Endothelial cell of umbilical vein (primary cell): ENCODE measurements at regions not wholly inside any gene's neighbourhood (a gene's known extent, or its start where the extent isn't known, plus 50 kb on each side); places are given as distances from the start of the nearest gene placed in this dataset.

Source experiments
- BruUV-seq: library from RNA; stranded (reverse); fragments of 400-500 nt; replicated peaks from 2 replicates; lab custom pipeline; 2021; lab: Mats Ljungman, UMichigan
- CTCF ChIA-PET: fragments of 300-600, 350-600 bp; sonication (Branson Sonifier 250); formaldehyde crosslinking; loops from one replicate; lab custom pipeline; 2021; ENCODE audit warnings: antibody characterized with exemption, inconsistent platforms; lab: Charles Lee
- POLR2A ChIA-PET: fragments of 300-600, 350-600 bp; sonication (Branson Sonifier 250); formaldehyde crosslinking; loops from one replicate; lab custom pipeline; 2021; ENCODE audit warnings: antibody characterized with exemption, inconsistent platforms; lab: Charles Lee
- DNase-seq: peaks from one replicate; pipeline ENCODE4 v3.0.0-alpha.2; 2011; ENCODE audit warnings: low read depth, low spot score
- FAIRE-seq: peaks from 2 replicates; lab custom pipeline; 2011; peaks lifted over from hg19 to GRCh38; lab: Jason Lieb, UNC
- H2AFZ ChIP-seq: 2 replicates; pipeline ENCODE4 v1.6.0; 2012; ENCODE audit warnings: low read depth, low read length, control low read depth, inconsistent platforms
- H3K27ac ChIP-seq: 2 replicates; pipeline ENCODE4 v1.5.1; 2011; ENCODE audit warnings: low read depth, mild to moderate bottlenecking, control low read depth, low read length, moderate library complexity; ENCODE audit not compliant: insufficient read depth
- H3K27me3 ChIP-seq, 2 experiments: 2 replicates each; pipeline versions ENCODE4 v1.6.0 to v1.6.1; 2011; ENCODE audit warnings: low read length in 2 of 2, mixed read lengths in 1 of 2; ENCODE audit not compliant: control insufficient read depth in 2 of 2, insufficient read depth in 2 of 2
- H3K36me3 ChIP-seq, 2 experiments: 2 replicates in 1 of 2; 3 replicates in 1 of 2; pipeline ENCODE4 v1.5.1; 2011; ENCODE audit warnings: low read length in 2 of 2, mild to moderate bottlenecking in 1 of 2, moderate library complexity in 1 of 2; ENCODE audit not compliant: control insufficient read depth in 2 of 2, insufficient read depth in 2 of 2; ENCODE audit errors: extremely low read depth in 1 of 2
- H3K4me1 ChIP-seq: 3 replicates; pipeline ENCODE4 v1.5.1; 2011; ENCODE audit warnings: mild to moderate bottlenecking, low read length; ENCODE audit not compliant: control insufficient read depth, insufficient read depth; ENCODE audit errors: extremely low read depth
- H3K4me2 ChIP-seq: 2 replicates; pipeline ENCODE4 v1.6.1; 2011; ENCODE audit warnings: low read length, control low read depth, mixed read lengths; ENCODE audit not compliant: insufficient read depth
- H3K4me3 ChIP-seq, 3 experiments: fragments of 200-600 bp in 1 of 3; sonication (generic), shearing (Covaris generic) in 1 of 3; replicated peaks in 1 of 3; 2 replicates each; pipeline ENCODE4 v1.5.1; 2011 to 2016; ENCODE audit warnings: control low read depth in 3 of 3, low read length in 3 of 3, mild to moderate bottlenecking in 2 of 3, inconsistent platforms in 1 of 3, low read depth in 1 of 3, moderate library complexity in 1 of 3; ENCODE audit not compliant: insufficient read depth in 1 of 3
- H3K79me2 ChIP-seq: 2 replicates; pipeline ENCODE4 v1.6.0; 2012; ENCODE audit warnings: low read length, inconsistent platforms; ENCODE audit not compliant: control insufficient read depth, insufficient read depth
- H3K9ac ChIP-seq: replicated peaks from 2 replicates; pipeline ENCODE3; 2011; ENCODE audit warnings: low read length, control low read depth; ENCODE audit not compliant: insufficient read depth; ENCODE audit errors: extremely low read depth
- H3K9me1 ChIP-seq: replicated peaks from 3 replicates; pipeline ENCODE4 v1.6.0; 2011; ENCODE audit warnings: mild to moderate bottlenecking, low read length; ENCODE audit not compliant: control insufficient read depth, insufficient read depth; ENCODE audit errors: extremely low read depth
- H3K9me3 ChIP-seq: replicated peaks from 2 replicates; pipeline ENCODE4 v1.5.1; 2012; ENCODE audit warnings: low read length, inconsistent platforms; ENCODE audit not compliant: control insufficient read depth, insufficient read depth
- H4K20me1 ChIP-seq: replicated peaks from 2 replicates; pipeline ENCODE3; 2011; ENCODE audit warnings: mild to moderate bottlenecking, low read length; ENCODE audit not compliant: control insufficient read depth, insufficient read depth; ENCODE audit errors: extremely low read depth
- EZH2 ChIP-seq: IDR thresholded peaks from 2 replicates; pipeline ENCODE4 v1.6.1; 2012; ENCODE audit warnings: borderline replicate concordance, low read depth, mild to moderate bottlenecking, moderate library complexity, low read length, inconsistent platforms; ENCODE audit not compliant: severe bottlenecking
- FOS ChIP-seq: IDR thresholded peaks from 2 replicates; pipeline ENCODE4 v1.6.1; 2011; ENCODE audit warnings: mild to moderate bottlenecking, low read length, moderate library complexity, borderline replicate concordance; ENCODE audit not compliant: insufficient read depth
- GATA2 ChIP-seq: IDR thresholded peaks from 2 replicates; pipeline ENCODE4 v1.7.0; 2011; ENCODE audit warnings: low read depth, mild to moderate bottlenecking, moderate library complexity, mixed read lengths, low read length; ENCODE audit not compliant: insufficient read length, insufficient read depth
- JUN ChIP-seq: IDR thresholded peaks from 2 replicates; pipeline ENCODE4 v1.6.1; 2011; ENCODE audit warnings: borderline replicate concordance, low read depth; ENCODE audit not compliant: insufficient read length, insufficient read depth
- MAX ChIP-seq: IDR thresholded peaks from 2 replicates; pipeline ENCODE4 v1.6.1; 2011; ENCODE audit not compliant: insufficient read depth, insufficient read length
- MYC ChIP-seq: IDR thresholded peaks from one replicate; pipeline ENCODE4 v1.6.1; 2011; ENCODE audit warnings: mild to moderate bottlenecking, low read depth, low read length
- POLR2A ChIP-seq: IDR thresholded peaks from 2 replicates; pipeline ENCODE4 v1.6.1; 2012; ENCODE audit warnings: low read depth, mild to moderate bottlenecking, control low read depth, low read length
- POLR2AphosphoS5 ChIP-seq: IDR thresholded peaks from 2 replicates; pipeline ENCODE4 v1.6.1; 2012; ENCODE audit warnings: low read depth, mild to moderate bottlenecking, control low read depth, low read length, moderate library complexity; ENCODE audit not compliant: insufficient read depth
- dilution Hi-C: fragments of 300-500 bp; cut with MboI; formaldehyde crosslinking; loops from one replicate; pipeline ENCODE4 v1.15.0; 2019; ENCODE audit warnings: low sequenced_read_pairs; ENCODE audit not compliant: extremely low pct_ligation_motif_present
- intact Hi-C: fragments of 100-400 bp; cut with micrococcal nuclease; formaldehyde crosslinking; loops from one replicate; pipeline ENCODE4 v1.10.0; 2022
- TF ChIP-seq, protein P1 (sequence below), 2 donors: IDR thresholded peaks; 1 replicate in 1 of 2; 2 replicates in 1 of 2; pipeline ENCODE4 v1.5.1; 2011; ENCODE audit warnings: low read length in 2 of 2, mild to moderate bottlenecking in 2 of 2, moderate library complexity in 2 of 2, control low read depth in 1 of 2, inconsistent platforms in 1 of 2, low read depth in 1 of 2; ENCODE audit not compliant: insufficient read depth in 1 of 2; ENCODE audit errors: extremely low read depth in 1 of 2

DNA sequence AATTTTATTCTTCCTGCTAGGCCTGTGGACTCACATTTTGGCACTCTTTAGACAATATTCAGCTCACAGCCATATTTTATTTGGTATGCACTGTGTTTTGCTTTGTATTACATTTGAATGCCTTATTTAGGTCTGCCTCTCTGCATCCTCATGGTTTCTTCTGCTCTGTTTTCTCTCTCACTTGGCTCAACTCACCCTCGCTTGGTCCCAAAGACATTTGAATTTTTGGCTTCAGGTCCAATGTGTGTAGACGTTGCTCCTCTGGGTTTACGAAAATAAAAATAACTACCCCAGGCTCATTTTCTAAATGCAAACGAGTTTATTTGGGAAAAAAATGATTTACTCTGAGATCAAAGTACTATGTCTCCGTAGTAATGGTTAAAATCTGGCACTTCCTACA lies 91.1 kb upstream of the REG3A start:
- BruUV-seq: no TSS peak
- H3K27ac ChIP-seq: no peak overlapping the region
- no peaks in the 10 kb centered on the region for H4K20me1 ChIP-seq
- no peaks in the 10 kb centered on the region for H3K79me2 ChIP-seq
- H2AFZ ChIP-seq: no peak overlapping the region
- ChIA-PET POLR2A (no interaction called here), CTCF (no interaction called here)
- no peaks in the 10 kb centered on the region for H3K36me3 ChIP-seq
- H3K4me3 ChIP-seq: no peak overlapping the region
- no peaks in the 10 kb centered on the region for H3K27me3 ChIP-seq
- FAIRE-seq (no peak), DNase-seq (no peak)
- no peaks in the 10 kb centered on the region for H3K9me1 ChIP-seq
- no peak overlapping the region for H3K4me2 ChIP-seq
- TF ChIP-seq POLR2AphosphoS5: no peak
- no peak for TF ChIP-seq EZH2
- TF ChIP-seq JUN: no peak
- no peak for TF ChIP-seq POLR2A
- TF ChIP-seq MAX: no peak
- TF ChIP-seq, protein P1, sequence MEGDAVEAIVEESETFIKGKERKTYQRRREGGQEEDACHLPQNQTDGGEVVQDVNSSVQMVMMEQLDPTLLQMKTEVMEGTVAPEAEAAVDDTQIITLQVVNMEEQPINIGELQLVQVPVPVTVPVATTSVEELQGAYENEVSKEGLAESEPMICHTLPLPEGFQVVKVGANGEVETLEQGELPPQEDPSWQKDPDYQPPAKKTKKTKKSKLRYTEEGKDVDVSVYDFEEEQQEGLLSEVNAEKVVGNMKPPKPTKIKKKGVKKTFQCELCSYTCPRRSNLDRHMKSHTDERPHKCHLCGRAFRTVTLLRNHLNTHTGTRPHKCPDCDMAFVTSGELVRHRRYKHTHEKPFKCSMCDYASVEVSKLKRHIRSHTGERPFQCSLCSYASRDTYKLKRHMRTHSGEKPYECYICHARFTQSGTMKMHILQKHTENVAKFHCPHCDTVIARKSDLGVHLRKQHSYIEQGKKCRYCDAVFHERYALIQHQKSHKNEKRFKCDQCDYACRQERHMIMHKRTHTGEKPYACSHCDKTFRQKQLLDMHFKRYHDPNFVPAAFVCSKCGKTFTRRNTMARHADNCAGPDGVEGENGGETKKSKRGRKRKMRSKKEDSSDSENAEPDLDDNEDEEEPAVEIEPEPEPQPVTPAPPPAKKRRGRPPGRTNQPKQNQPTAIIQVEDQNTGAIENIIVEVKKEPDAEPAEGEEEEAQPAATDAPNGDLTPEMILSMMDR (IDR thresholded peaks at IDR 0.05; ENCODE audit: extremely low read depth in 1 of 2, insufficient read depth in 1 of 2, low read depth in 1 of 2, low read length in 2 of 2): no peak
- TF ChIP-seq FOS: no peak
- no peak for TF ChIP-seq MYC
- TF ChIP-seq GATA2: no peak
- dilution Hi-C loops: no loop called here
- H3K4me1 ChIP-seq: no peaks in the 10 kb centered on the region
- H3K9ac ChIP-seq: no peak overlapping the region
- intact Hi-C loops: no loop called here
- peaks cover 11% of the 10 kb centered on the region for H3K9me3 ChIP-seq
